Karpas-422 (cell line): ENCODE measurements at regions not wholly inside any gene's neighbourhood (a gene's known extent, or its start where the extent isn't known, plus 50 kb on each side); places are given as distances from the start of the nearest gene placed in this dataset.

ENCODE experiments used
- DNase-seq: peaks from one replicate; pipeline ENCODE4 v3.0.0-alpha.2; 2015
- H2AFZ ChIP-seq: fragments of 200-600 bp; sonication (generic); 2 replicates; pipeline ENCODE4 v1.6.1; 2014; ENCODE audit warnings: antibody characterized with exemption, low read length, mixed read lengths
- H3K27ac ChIP-seq: fragments of 200-600 bp; sonication (generic); 2 replicates; pipeline ENCODE4 v1.5.1; 2014; ENCODE audit warnings: mild to moderate bottlenecking, low read length, moderate library complexity
- H3K27me3 ChIP-seq: fragments of 200-600 bp; sonication (generic); 2 replicates; pipeline ENCODE4 v1.6.1; 2014; ENCODE audit warnings: low read length, mixed read lengths
- H3K36me3 ChIP-seq: fragments of 200-600 bp; sonication (generic); 2 replicates; pipeline ENCODE4 v1.6.1; 2014; ENCODE audit warnings: low read length, mixed read lengths; ENCODE audit not compliant: insufficient read depth
- H3K4me1 ChIP-seq: fragments of 200-600 bp; sonication (generic); 2 replicates; pipeline ENCODE4 v1.6.1; 2014; ENCODE audit warnings: mild to moderate bottlenecking, low read length, mixed read lengths
- H3K4me2 ChIP-seq: fragments of 200-600 bp; sonication (generic); 2 replicates; pipeline ENCODE4 v1.6.1; 2014; ENCODE audit warnings: low read length, low read depth, mild to moderate bottlenecking; ENCODE audit not compliant: poor library complexity, severe bottlenecking
- H3K4me3 ChIP-seq: fragments of 200-600 bp; sonication (generic); 2 replicates; pipeline ENCODE4 v1.5.1; 2014; ENCODE audit warnings: mild to moderate bottlenecking, antibody characterized with exemption, low read length, mixed read lengths
- H3K79me2 ChIP-seq: fragments of 200-600 bp; sonication (generic); 2 replicates; pipeline ENCODE4 v1.6.1; 2014; ENCODE audit warnings: mild to moderate bottlenecking, low read length, mixed read lengths
- H3K9ac ChIP-seq: fragments of 200-600 bp; sonication (generic); 2 replicates; pipeline ENCODE4 v1.6.0; 2014; ENCODE audit warnings: low read length
- H3K9me2 ChIP-seq: fragments of 200-600 bp; sonication (generic), shearing (Covaris generic); replicated peaks from 2 replicates; pipeline ENCODE4 v1.6.0; 2014; ENCODE audit warnings: mild to moderate bottlenecking, low read length, moderate library complexity; ENCODE audit not compliant: insufficient read depth
- H3K9me3 ChIP-seq: fragments of 300-700, 200-600 bp; sonication (generic); 2 replicates; pipeline ENCODE4 v1.6.1; 2014; ENCODE audit warnings: low read length, mixed read lengths
- H4K20me1 ChIP-seq: fragments of 200-600 bp; sonication (generic); 2 replicates; pipeline ENCODE4 v1.6.1; 2014; ENCODE audit warnings: mild to moderate bottlenecking, antibody characterized with exemption, low read length, low read depth; ENCODE audit not compliant: insufficient read depth

DNA sequence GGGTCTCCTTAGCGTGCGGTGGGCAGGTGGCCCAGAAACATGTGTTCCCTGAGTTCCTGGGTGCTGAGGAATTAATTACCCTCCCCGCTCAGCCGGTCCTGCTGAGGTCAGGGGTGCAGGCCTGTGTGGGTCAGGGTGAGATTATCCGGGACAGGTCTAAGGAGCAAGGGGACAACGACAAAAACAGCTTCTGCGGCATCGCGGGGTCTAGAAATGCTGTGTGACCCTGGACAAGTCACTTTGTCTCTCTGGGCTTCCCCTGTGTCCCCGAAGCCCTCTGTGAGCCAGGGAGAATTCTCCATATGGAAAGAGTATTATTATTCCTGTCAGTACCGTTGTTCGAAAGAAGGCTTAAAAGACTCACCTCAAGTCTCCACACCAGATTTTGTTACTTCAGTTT is 186.1 kb downstream of the MN1 start:
- no peak overlapping the region for H3K4me3 ChIP-seq
- H3K27me3 ChIP-seq: no peaks in the 10 kb centered on the region
- no peak overlapping the region for H3K4me2 ChIP-seq
- H2AFZ ChIP-seq: no peak overlapping the region
- DNase-seq: no peak
- H4K20me1 ChIP-seq: no peaks in the 10 kb centered on the region
- no peaks in the 10 kb centered on the region for H3K79me2 ChIP-seq
- no peaks in the 10 kb centered on the region for H3K9me3 ChIP-seq
- H3K9ac ChIP-seq: no peak overlapping the region
- H3K4me1 ChIP-seq: no peaks in the 10 kb centered on the region
- H3K36me3 ChIP-seq: no peaks in the 10 kb centered on the region
- H3K9me2 ChIP-seq: no peaks in the 10 kb centered on the region
- no peak overlapping the region for H3K27ac ChIP-seq

DNA sequence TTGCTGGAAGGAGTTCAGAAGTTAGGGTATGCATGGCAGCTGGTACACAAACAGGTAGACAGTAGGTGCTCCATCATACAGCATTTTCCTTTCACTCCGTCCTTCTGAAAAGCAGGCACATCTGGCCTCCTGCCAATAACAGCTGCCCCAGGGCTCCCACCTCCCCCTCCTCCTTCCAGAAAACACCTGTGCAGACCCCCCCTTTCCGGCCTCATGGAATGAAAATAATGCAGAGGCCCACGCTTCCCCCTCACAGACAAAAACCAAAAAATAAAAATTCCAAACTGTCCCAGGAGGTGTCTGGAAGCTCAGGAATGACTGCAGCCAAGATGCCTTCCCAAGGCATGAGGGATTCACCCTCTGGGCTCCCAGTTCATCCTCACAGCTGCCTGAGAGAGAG is 185.5 kb downstream of the MN1 start:
- H2AFZ ChIP-seq: no peak overlapping the region
- no peaks in the 10 kb centered on the region for H4K20me1 ChIP-seq
- H3K36me3 ChIP-seq: no peaks in the 10 kb centered on the region
- H3K4me1 ChIP-seq: no peaks in the 10 kb centered on the region
- H3K4me2 ChIP-seq: no peak overlapping the region
- no peak overlapping the region for H3K27ac ChIP-seq
- DNase-seq: no peak
- H3K9ac ChIP-seq: no peak overlapping the region
- no peaks in the 10 kb centered on the region for H3K9me3 ChIP-seq
- H3K4me3 ChIP-seq: no peak overlapping the region
- H3K79me2 ChIP-seq: no peaks in the 10 kb centered on the region
- no peaks in the 10 kb centered on the region for H3K9me2 ChIP-seq
- no peaks in the 10 kb centered on the region for H3K27me3 ChIP-seq

- Histone ChIP-seq H3K27me3 (no peaks in the 10 kb centered on the region), H3K4me1 (no peaks in the 10 kb centered on the region), H3K9me2 (no peaks in the 10 kb centered on the region), H3K36me3 (no peaks in the 10 kb centered on the region), H2AFZ (no peak overlapping the region), H3K4me3 (no peak overlapping the region), H4K20me1 (no peaks in the 10 kb centered on the region), H3K79me2 (no peaks in the 10 kb centered on the region), H3K27ac (no peak overlapping the region), H3K9me3 (no peaks in the 10 kb centered on the region), H3K9ac (no peak overlapping the region), H3K4me2 (no peak overlapping the region)
- peak; percentile 45 for DNase-seq
Measured at GRCh38 chr22:27617214-27617881, 184.2 kb downstream of the MN1 start.

DNA sequence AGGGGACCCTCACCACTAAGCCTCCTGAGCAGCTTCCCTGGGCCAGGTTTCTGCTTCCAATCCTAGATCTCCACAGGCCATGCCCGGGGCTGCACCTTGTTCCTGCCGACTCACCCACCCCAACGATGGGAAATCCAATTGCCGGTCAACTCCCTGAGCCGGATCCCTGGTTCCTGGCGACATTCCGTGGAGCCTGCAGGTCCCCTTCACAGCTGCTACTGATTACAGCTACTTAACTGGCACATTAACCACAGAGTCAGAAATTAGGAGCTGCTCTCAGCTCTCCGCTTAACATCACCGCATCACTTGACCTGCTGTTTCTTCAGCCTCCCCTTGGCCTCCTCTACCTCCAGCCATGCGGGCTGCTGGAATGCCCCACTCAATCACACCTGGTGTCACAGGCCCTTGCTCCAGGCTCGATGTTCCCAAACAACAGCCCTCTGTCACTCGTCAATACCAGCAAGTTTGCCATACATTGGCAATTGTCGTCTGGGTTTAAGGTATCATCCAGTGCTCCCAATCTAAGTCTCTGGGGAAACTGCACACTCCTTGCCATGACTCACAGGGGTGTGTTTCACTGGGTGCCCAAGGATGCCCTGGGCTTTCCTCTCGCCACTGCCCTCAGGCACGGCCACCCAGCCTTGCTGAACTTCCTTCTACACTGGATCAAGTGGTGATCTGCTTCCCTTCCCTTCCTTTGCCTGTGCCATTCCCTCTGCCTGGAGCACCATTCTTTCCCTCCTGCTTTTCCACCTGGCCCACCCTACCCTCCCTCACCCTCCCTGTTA is 181.0 kb downstream of the MN1 start:
- Histone ChIP-seq H3K9me2 (no peaks in the 10 kb centered on the region), H3K4me1 (no peaks in the 10 kb centered on the region), H2AFZ (no peak overlapping the region), H3K9me3 (no peaks in the 10 kb centered on the region), H3K27me3 (no peaks in the 10 kb centered on the region), H3K27ac (no peak overlapping the region), H3K79me2 (no peaks in the 10 kb centered on the region), H3K36me3 (no peaks in the 10 kb centered on the region), H3K4me3 (no peak overlapping the region), H3K9ac (no peak overlapping the region), H3K4me2 (no peak overlapping the region), H4K20me1 (no peaks in the 10 kb centered on the region)
- no peak for DNase-seq

DNA sequence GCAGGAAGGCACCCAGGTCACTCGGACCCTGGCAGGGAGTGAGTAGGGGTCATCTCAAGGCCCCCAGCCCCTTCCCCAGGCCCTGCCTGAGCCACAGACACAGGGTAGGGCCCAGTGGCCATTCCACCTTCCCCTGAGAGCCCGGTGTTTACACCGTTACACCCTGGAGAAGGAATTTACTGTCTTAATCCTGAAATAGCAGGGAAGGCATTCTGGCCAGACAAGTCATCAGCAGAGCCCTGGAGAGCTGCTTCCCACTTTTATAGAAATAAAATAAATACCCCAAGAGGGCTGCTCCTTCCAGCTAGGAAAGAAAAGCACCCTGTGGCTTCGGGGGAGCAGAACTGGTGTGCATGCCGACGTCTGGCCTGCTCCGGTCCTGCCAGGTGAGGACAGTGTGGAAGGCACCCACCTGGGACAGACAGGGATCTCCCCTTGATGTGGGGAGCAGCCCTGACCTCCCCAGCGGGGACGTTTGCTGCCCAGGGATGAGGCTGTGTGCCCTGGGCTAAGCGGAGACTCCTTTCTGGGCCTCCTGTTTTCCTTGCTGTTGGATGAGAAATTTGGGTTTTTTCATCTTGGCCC is 180.0 kb downstream of the MN1 start:
- Histone ChIP-seq H3K27me3 (no peaks in the 10 kb centered on the region), H3K79me2 (no peaks in the 10 kb centered on the region)
- no peak for DNase-seq

DNA sequence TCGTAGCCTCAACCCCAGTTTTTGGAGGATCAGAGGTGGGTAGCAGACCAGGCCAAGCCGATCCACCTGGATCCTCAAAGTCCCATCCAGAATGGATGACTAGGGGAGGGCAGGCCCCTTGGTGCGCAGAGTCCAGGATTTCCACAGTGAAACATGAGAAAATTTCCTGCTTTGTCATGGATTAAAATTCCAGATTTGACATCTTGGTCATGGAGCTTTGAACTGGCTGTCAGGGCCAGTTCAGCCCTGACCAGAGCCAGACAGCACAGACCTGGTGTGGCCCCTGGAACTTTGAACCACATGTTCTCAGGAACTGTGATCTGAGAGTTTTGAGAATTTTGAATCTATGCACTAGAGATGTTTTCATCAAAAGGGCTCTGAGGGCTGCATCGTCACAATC is 177.5 kb downstream of the MN1 start:
- Histone ChIP-seq H4K20me1 (no peaks in the 10 kb centered on the region), H3K27me3 (no peaks in the 10 kb centered on the region), H3K9ac (no peak overlapping the region), H3K79me2 (no peaks in the 10 kb centered on the region), H3K36me3 (no peaks in the 10 kb centered on the region), H3K9me3 (no peaks in the 10 kb centered on the region), H3K4me2 (no peak overlapping the region), H3K27ac (no peak overlapping the region), H3K4me3 (no peak overlapping the region), H3K4me1 (no peaks in the 10 kb centered on the region), H3K9me2 (no peaks in the 10 kb centered on the region), H2AFZ (no peak overlapping the region)
- DNase-seq: no peak

More for the DNA sequence above, 180.0 kb downstream of the MN1 start:
- Histone ChIP-seq H3K27ac (no peak overlapping the region), H3K9me2 (no peaks in the 10 kb centered on the region), H3K9me3 (no peaks in the 10 kb centered on the region), H2AFZ (no peak overlapping the region), H3K4me3 (no peak overlapping the region), H4K20me1 (no peaks in the 10 kb centered on the region), H3K36me3 (no peaks in the 10 kb centered on the region), H3K9ac (no peak overlapping the region), H3K4me2 (no peak overlapping the region), H3K4me1 (no peaks in the 10 kb centered on the region)

DNA sequence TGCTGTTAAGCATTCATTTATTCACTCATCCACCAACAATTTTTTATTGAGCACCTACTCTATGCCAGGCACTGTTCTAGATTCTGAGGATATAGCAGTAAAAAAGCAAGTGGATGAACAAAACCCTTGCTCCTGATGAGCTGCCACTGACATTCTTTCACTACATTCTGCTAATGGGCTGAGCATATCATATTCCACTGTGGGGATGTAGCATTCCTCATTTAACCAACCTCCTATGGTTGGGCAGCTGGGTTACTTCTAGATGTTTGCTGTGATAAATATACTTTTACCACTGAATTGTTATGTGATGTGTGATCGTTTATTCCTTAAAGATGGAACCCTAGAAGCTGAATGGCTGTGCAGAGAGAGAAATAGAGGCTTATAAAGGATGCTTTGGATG is 176.9 kb downstream of the MN1 start:
- H3K9me2 ChIP-seq: no peaks in the 10 kb centered on the region
- H3K79me2 ChIP-seq: no peaks in the 10 kb centered on the region
- DNase-seq: no peak
- H3K27me3 ChIP-seq: no peaks in the 10 kb centered on the region
- H3K9me3 ChIP-seq: no peaks in the 10 kb centered on the region
- no peaks in the 10 kb centered on the region for H3K4me1 ChIP-seq
- no peak overlapping the region for H3K4me3 ChIP-seq
- H3K36me3 ChIP-seq: no peaks in the 10 kb centered on the region
- no peaks in the 10 kb centered on the region for H4K20me1 ChIP-seq
- no peak overlapping the region for H3K27ac ChIP-seq
- no peak overlapping the region for H3K4me2 ChIP-seq
- H3K9ac ChIP-seq: no peak overlapping the region
- no peak overlapping the region for H2AFZ ChIP-seq

DNA sequence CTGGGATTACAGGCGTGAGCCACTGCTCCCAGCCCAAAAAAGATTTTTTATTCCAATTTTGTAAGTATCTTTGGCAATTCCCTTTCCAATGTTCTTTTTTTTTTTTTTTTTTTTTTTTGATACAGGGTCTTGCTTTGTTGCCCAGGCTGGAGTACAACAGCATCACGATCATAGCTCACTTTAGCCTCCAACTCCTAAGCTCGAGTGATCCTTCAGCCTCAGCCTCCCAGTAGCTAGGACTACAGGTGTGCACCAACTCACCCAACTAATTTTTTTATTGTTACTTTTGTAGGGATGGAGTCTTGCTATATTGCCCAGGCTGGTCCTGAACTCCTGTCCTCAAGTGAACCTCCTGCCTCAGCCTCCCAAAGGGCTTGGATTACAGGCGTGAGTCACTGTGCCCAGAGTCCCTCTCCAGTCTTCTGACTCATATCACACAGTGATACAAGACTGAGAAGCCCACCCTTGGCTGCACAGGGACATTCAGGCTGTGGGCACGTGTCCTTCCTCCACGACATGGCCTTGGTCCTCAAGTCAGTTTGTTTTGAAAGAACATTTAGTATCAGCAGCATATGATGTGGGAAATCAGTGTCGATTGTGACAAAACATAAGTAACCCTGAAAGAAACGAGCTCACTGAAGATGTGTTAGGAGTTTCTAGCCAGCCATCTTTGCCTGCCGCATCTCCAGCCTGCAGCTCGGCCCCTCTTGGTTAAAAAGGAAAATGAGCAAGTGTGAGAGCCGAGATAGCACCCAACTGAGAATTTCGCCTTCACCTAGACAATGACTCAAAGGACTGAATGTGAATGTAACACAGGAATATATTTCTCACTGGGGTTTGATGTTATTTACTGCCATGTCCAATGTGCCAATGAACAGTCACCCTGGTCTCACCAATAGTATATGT is 175.5 kb downstream of the MN1 start:
- H4K20me1 ChIP-seq: no peaks in the 10 kb centered on the region
- DNase-seq: no peak
- H3K27me3 ChIP-seq: no peaks in the 10 kb centered on the region
- no peak overlapping the region for H3K27ac ChIP-seq
- H3K36me3 ChIP-seq: no peaks in the 10 kb centered on the region
- no peak overlapping the region for H3K4me3 ChIP-seq
- no peaks in the 10 kb centered on the region for H3K9me3 ChIP-seq
- H2AFZ ChIP-seq: no peak overlapping the region
- H3K4me2 ChIP-seq: no peak overlapping the region
- H3K4me1 ChIP-seq: no peaks in the 10 kb centered on the region
- no peaks in the 10 kb centered on the region for H3K9me2 ChIP-seq
- H3K79me2 ChIP-seq: no peaks in the 10 kb centered on the region
- H3K9ac ChIP-seq: no peak overlapping the region
